Trophoblast cell (in vitro differentiated cells and primary cell): ENCODE measurements at regions not wholly inside any gene's neighbourhood (a gene's known extent, or its start where the extent isn't known, plus 50 kb on each side); places are given as distances from the start of the nearest gene placed in this dataset.

ENCODE experiments used
- DNase-seq, 2 donors: peaks; one replicate each; pipeline ENCODE4 v3.0.0-alpha.2; 2016
- H2AFZ ChIP-seq: 2 replicates; pipeline ENCODE4 v1.6.1; 2013; ENCODE audit warnings: low read length, moderate library complexity, mild to moderate bottlenecking; ENCODE audit not compliant: insufficient read depth, poor library complexity
- H2AK5ac ChIP-seq: 2 replicates; pipeline ENCODE4 v1.6.1; 2013; ENCODE audit warnings: mild to moderate bottlenecking, low read length
- H2BK120ac ChIP-seq: 2 replicates; pipeline ENCODE4 v1.6.1; 2013; ENCODE audit warnings: low read length, mild to moderate bottlenecking, moderate library complexity; ENCODE audit not compliant: insufficient read depth, poor library complexity
- H2BK12ac ChIP-seq: 2 replicates; pipeline ENCODE4 v1.6.1; 2013; ENCODE audit warnings: mild to moderate bottlenecking, low read length, moderate library complexity
- H2BK5ac ChIP-seq: 2 replicates; pipeline ENCODE4 v1.6.1; 2013; ENCODE audit warnings: low read length, low read depth, moderate library complexity, mild to moderate bottlenecking; ENCODE audit not compliant: poor library complexity
- H3K14ac ChIP-seq: 2 replicates; pipeline ENCODE4 v1.6.1; 2013; ENCODE audit warnings: mild to moderate bottlenecking, low read length
- H3K18ac ChIP-seq: 2 replicates; pipeline ENCODE4 v1.6.1; 2013; ENCODE audit warnings: mild to moderate bottlenecking, low read length
- H3K23ac ChIP-seq: 2 replicates; pipeline ENCODE4 v1.6.1; 2013; ENCODE audit warnings: low read length
- H3K27ac ChIP-seq: 2 replicates; pipeline ENCODE4 v1.5.1; 2013; ENCODE audit warnings: low read depth, mild to moderate bottlenecking, inconsistent platforms, low read length, moderate library complexity
- H3K27me3 ChIP-seq: 2 replicates; pipeline ENCODE4 v1.6.1; 2013; ENCODE audit warnings: inconsistent platforms, mild to moderate bottlenecking, low read length, moderate library complexity; ENCODE audit not compliant: insufficient read depth
- H3K36me3 ChIP-seq, 2 experiments: 1 replicate in 1 of 2; 2 replicates in 1 of 2; pipeline ENCODE4 v1.6.1; 2013; ENCODE audit warnings: low read length in 2 of 2, mild to moderate bottlenecking in 2 of 2, moderate library complexity in 1 of 2; ENCODE audit not compliant: insufficient read depth in 2 of 2, control insufficient read depth in 1 of 2
- H3K4ac ChIP-seq: 2 replicates; pipeline ENCODE4 v1.6.1; 2013; ENCODE audit warnings: low read depth, mild to moderate bottlenecking, low read length, moderate library complexity
- H3K4me1 ChIP-seq, 2 experiments: 1 replicate in 1 of 2; 2 replicates in 1 of 2; pipeline ENCODE4 v1.6.1; 2013; ENCODE audit warnings: low read length in 2 of 2, mild to moderate bottlenecking in 2 of 2, moderate library complexity in 1 of 2; ENCODE audit not compliant: insufficient read depth in 2 of 2, control insufficient read depth in 1 of 2
- H3K4me2 ChIP-seq: 2 replicates; pipeline ENCODE4 v1.6.1; 2013; ENCODE audit warnings: inconsistent platforms, mild to moderate bottlenecking, low read length, moderate library complexity
- H3K4me3 ChIP-seq: 2 replicates; pipeline ENCODE4 v1.5.1; 2013; ENCODE audit warnings: mild to moderate bottlenecking, low read depth, low read length, inconsistent platforms
- H3K79me1 ChIP-seq: one replicate; pipeline ENCODE4 v1.6.1; 2013; ENCODE audit warnings: low read length
- H3K79me2 ChIP-seq: 2 replicates; pipeline ENCODE4 v1.6.1; 2013; ENCODE audit warnings: low read length, mild to moderate bottlenecking; ENCODE audit not compliant: control insufficient read depth, insufficient read depth, poor library complexity
- H3K9ac ChIP-seq: 2 replicates; pipeline ENCODE4 v1.6.1; 2013; ENCODE audit warnings: mild to moderate bottlenecking, low read length
- H3K9me3 ChIP-seq: 2 replicates; pipeline ENCODE4 v1.6.1; 2013; ENCODE audit warnings: low read depth, mild to moderate bottlenecking, control low read depth, inconsistent platforms, low read length; ENCODE audit not compliant: insufficient read depth
- H4K12ac ChIP-seq: 2 replicates; pipeline ENCODE4 v1.6.1; 2013; ENCODE audit warnings: low read depth, mild to moderate bottlenecking, low read length, moderate library complexity
- H4K8ac ChIP-seq: 2 replicates; pipeline ENCODE4 v1.6.1; 2013; ENCODE audit warnings: low read depth, mild to moderate bottlenecking, low read length, moderate library complexity
- H4K91ac ChIP-seq: one replicate; pipeline ENCODE4 v1.6.1; 2013; ENCODE audit warnings: low read depth, mild to moderate bottlenecking, low read length, moderate library complexity
- WGBS: extraction: QIAGEN DNeasy Blood & Tissue Kit; methylation state at CpG from one replicate; pipeline ENCODE4 v1.1.7; 2013; ENCODE audit warnings: missing lambda C conversion rate; ENCODE audit not compliant: insufficient read length, insufficient coverage; ENCODE audit errors: extremely low coverage; 5-methylcytosine and 5-hydroxymethylcytosine counted together

DNA sequence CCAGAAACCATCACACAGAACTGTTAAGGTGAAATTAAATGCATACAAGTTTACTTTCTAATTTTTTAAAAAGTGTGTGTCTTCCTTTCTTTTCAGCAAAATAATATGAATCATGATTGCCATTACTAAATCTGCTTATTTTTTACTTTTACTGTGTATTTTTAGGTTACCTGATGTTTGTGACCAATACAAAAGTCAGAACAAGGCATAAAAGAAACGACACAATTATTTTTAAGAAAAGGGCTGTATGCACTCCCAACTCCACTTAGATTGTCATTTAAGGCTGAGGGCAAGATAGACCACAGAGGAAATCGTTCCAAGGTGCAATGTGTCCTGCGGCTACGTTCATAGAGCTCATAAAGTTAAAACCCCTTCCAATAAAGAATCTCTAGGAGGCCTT, 797.0 kb downstream of the TDRD15 start:
- H3K27ac ChIP-seq, result no peak overlapping the region
- H3K4me3 ChIP-seq, result no peak overlapping the region
- H4K91ac ChIP-seq, result no peak overlapping the region
- no peak overlapping the region for H3K4me2 ChIP-seq
- no peak overlapping the region for H3K9ac ChIP-seq
- no peak overlapping the region for H3K23ac ChIP-seq
- H2AFZ ChIP-seq, result no peak overlapping the region
- H3K14ac ChIP-seq, result no peak overlapping the region
- H3K9me3 ChIP-seq, result no peaks in the 10 kb centered on the region
- no peak overlapping the region for H3K18ac ChIP-seq
- H3K79me2 ChIP-seq, result no peaks in the 10 kb centered on the region
- no peak overlapping the region for H4K12ac ChIP-seq
- no peaks in the 10 kb centered on the region for H3K27me3 ChIP-seq
- no peak overlapping the region for H2AK5ac ChIP-seq
- no peaks in the 10 kb centered on the region for H3K4me1 ChIP-seq
- no peak overlapping the region for H2BK5ac ChIP-seq
- no CpG with 5 or more reads among the region's 4 CpGs for WGBS
- H4K8ac ChIP-seq, result no peak overlapping the region
- no peak overlapping the region for H3K4ac ChIP-seq
- no peak overlapping the region for H2BK12ac ChIP-seq
- H3K36me3 ChIP-seq, result no peaks in the 10 kb centered on the region
- no peak for DNase-seq
- no peak overlapping the region for H2BK120ac ChIP-seq
- no peaks in the 10 kb centered on the region for H3K79me1 ChIP-seq

DNA sequence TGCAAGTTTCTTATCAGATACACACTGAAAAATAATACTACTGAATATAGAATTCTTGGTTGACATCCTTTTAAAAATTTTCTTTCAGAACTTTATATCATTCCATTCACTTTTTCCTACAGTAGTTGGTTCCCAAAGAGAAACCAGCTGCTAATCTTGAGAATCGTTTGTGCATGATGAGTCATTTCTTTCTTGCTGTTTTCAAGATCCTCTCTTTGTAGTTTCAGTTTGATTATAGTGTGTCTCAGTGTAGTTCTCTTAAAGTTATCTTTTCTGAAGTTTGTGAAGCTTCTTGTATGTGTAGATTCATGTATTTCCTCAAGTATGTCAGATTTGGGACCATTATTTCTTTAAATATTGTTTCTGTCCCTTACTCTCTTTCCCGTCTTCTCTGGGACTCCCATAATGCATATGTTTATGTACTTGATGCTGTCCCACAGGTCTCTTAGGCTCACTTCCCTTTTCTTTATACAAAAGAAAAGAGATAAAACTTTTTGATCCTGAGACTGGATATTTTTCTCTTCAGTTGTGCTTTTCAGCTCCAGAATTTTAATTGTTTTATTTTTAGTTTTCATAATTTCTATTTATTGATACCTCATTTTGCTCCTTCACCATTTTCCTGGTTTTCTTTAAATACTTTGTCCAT, 801.0 kb downstream of the TDRD15 start:
- no peak overlapping the region for H3K23ac ChIP-seq
- no peaks in the 10 kb centered on the region for H3K9me3 ChIP-seq
- H3K27me3 ChIP-seq, result no peaks in the 10 kb centered on the region
- no peaks in the 10 kb centered on the region for H3K79me2 ChIP-seq
- no peak overlapping the region for H2AK5ac ChIP-seq
- no peak overlapping the region for H3K9ac ChIP-seq
- H3K36me3 ChIP-seq, result no peaks in the 10 kb centered on the region
- no peak overlapping the region for H4K8ac ChIP-seq
- no CpG with 5 or more reads among the region's 2 CpGs for WGBS
- no peak overlapping the region for H3K18ac ChIP-seq
- no peak overlapping the region for H2AFZ ChIP-seq
- no peak overlapping the region for H3K14ac ChIP-seq
- H3K4ac ChIP-seq, result no peak overlapping the region
- H3K4me3 ChIP-seq, result no peak overlapping the region
- H2BK5ac ChIP-seq, result no peak overlapping the region
- H2BK120ac ChIP-seq, result no peak overlapping the region
- H3K4me2 ChIP-seq, result no peak overlapping the region
- H4K12ac ChIP-seq, result no peak overlapping the region
- DNase-seq, result no peak
- no peak overlapping the region for H3K27ac ChIP-seq
- H4K91ac ChIP-seq, result no peak overlapping the region
- H3K79me1 ChIP-seq, result no peaks in the 10 kb centered on the region
- no peaks in the 10 kb centered on the region for H3K4me1 ChIP-seq
- H2BK12ac ChIP-seq, result no peak overlapping the region

DNA sequence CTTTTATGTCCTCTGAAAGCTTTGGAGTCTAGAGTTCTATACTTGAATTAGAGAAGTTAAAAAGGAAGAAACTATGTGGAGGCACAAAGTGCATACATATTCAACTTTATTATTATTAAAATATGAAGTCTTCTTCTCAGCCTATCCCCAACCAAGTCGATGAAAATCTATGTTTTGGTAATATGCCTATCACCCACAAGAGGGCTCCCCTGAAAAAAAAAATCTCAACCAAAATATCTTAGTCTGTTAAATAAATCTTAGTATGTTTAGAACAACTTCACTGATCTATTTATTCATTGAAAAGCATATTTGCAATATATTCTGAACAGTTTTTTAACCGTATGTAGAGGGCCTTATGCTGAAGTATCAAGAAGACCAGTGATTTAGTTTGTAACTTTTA, 804.5 kb downstream of the TDRD15 start:
- no peak overlapping the region for H3K9ac ChIP-seq
- H2BK120ac ChIP-seq, result no peak overlapping the region
- H4K8ac ChIP-seq, result no peak overlapping the region
- no peaks in the 10 kb centered on the region for H3K4me1 ChIP-seq
- H3K4me2 ChIP-seq, result no peak overlapping the region
- no peak overlapping the region for H3K18ac ChIP-seq
- H3K79me1 ChIP-seq, result no peaks in the 10 kb centered on the region
- no peak for DNase-seq
- no peak overlapping the region for H3K27ac ChIP-seq
- H3K27me3 ChIP-seq, result no peaks in the 10 kb centered on the region
- H3K23ac ChIP-seq, result no peak overlapping the region
- H3K79me2 ChIP-seq, result no peaks in the 10 kb centered on the region
- no peak overlapping the region for H4K12ac ChIP-seq
- no peak overlapping the region for H2BK5ac ChIP-seq
- no peaks in the 10 kb centered on the region for H3K9me3 ChIP-seq
- no peak overlapping the region for H2AFZ ChIP-seq
- no peaks in the 10 kb centered on the region for H3K36me3 ChIP-seq
- WGBS, result no CpG with 5 or more reads among the region's 2 CpGs
- no peak overlapping the region for H3K14ac ChIP-seq
- H2BK12ac ChIP-seq, result no peak overlapping the region
- no peak overlapping the region for H3K4ac ChIP-seq
- no peak overlapping the region for H3K4me3 ChIP-seq
- no peak overlapping the region for H2AK5ac ChIP-seq
- H4K91ac ChIP-seq, result no peak overlapping the region

DNA sequence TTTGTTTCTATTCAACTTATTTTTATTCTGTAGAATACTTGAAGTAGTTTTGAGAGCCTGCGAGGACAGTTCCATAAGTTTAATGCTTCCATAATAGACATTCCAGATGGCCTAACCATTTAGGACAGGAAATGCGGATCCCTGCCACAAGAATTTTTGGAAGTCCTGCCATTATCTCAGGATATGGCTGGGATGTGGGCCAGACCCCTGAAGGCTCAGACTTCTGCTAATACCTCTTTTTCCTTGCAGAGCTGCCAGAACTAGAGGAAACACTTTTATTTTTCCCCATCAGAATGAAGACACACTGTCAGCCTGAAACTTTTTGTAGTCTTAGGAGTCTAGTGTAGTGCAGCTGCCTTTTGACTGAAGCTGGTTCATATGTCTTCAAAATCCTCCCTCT, 806.5 kb downstream of the TDRD15 start:
- Histone ChIP-seq H2AFZ (no peak overlapping the region), H3K79me2 (no peaks in the 10 kb centered on the region), H3K4me3 (no peak overlapping the region), H3K4me2 (no peak overlapping the region), H3K9ac (no peak overlapping the region), H2BK5ac (no peak overlapping the region), H3K79me1 (no peaks in the 10 kb centered on the region), H3K23ac (no peak overlapping the region), H2BK120ac (no peak overlapping the region), H4K12ac (no peak overlapping the region), H3K27ac (no peak overlapping the region), H3K9me3 (no peaks in the 10 kb centered on the region), H3K4ac (no peak overlapping the region), H4K91ac (no peak overlapping the region), H2AK5ac (no peak overlapping the region), H3K27me3 (no peaks in the 10 kb centered on the region), H2BK12ac (no peak overlapping the region), H3K36me3 (no peaks in the 10 kb centered on the region), H3K4me1 (no peaks in the 10 kb centered on the region), H3K18ac (no peak overlapping the region), H4K8ac (no peak overlapping the region), H3K14ac (no peak overlapping the region)
- no peak for DNase-seq
- WGBS, result no CpG with 5 or more reads among the region's 2 CpGs
